ENCODE measurements at regions not wholly inside any gene's neighbourhood (a gene's known extent, or its start where the extent isn't known, plus 50 kb on each side); places are given as distances from the start of the nearest gene placed in this dataset.

GRCh38 chr13:67367399-67367798 is 137.3 kb upstream of the PCDH9 start:
- TF ChIP-seq POLR2A (IDR thresholded peaks at IDR 0.05) (no peak), POLR2AphosphoS5 (IDR thresholded peaks at IDR 0.05) (no peak)
- TF ChIP-seq, protein P1, sequence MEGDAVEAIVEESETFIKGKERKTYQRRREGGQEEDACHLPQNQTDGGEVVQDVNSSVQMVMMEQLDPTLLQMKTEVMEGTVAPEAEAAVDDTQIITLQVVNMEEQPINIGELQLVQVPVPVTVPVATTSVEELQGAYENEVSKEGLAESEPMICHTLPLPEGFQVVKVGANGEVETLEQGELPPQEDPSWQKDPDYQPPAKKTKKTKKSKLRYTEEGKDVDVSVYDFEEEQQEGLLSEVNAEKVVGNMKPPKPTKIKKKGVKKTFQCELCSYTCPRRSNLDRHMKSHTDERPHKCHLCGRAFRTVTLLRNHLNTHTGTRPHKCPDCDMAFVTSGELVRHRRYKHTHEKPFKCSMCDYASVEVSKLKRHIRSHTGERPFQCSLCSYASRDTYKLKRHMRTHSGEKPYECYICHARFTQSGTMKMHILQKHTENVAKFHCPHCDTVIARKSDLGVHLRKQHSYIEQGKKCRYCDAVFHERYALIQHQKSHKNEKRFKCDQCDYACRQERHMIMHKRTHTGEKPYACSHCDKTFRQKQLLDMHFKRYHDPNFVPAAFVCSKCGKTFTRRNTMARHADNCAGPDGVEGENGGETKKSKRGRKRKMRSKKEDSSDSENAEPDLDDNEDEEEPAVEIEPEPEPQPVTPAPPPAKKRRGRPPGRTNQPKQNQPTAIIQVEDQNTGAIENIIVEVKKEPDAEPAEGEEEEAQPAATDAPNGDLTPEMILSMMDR (IDR thresholded peaks at IDR 0.05 in 8 of 11, conservative IDR thresholded peaks at IDR 0.05 in 3 of 11): no peak

All from spleen (tissue), 7 donors.